NCI-H226 (cell line): ENCODE measurements at regions not wholly inside any gene's neighbourhood (a gene's known extent, or its start where the extent isn't known, plus 50 kb on each side); places are given as distances from the start of the nearest gene placed in this dataset.

Experiments used
- DNase-seq: peaks from one replicate; pipeline ENCODE4 v3.0.0-alpha.2; 2015

GRCh38 chr18:34075963-34076860 lies 148.5 kb downstream of the NOL4 start:
- no peak for DNase-seq

GRCh38 chr18:34061226-34061625 lies 163.5 kb downstream of the NOL4 start:
- no peak for DNase-seq

- no peak for DNase-seq
These were observed 169.5 kb downstream of the NOL4 start for GRCh38 chr18:34055227-34055626.

- DNase-seq: no peak
These were observed 174.1 kb downstream of the NOL4 start for GRCh38 chr18:34050661-34051060.

GRCh38 chr18:34049511-34049910 lies 175.2 kb downstream of the NOL4 start:
- DNase-seq: no peak

GRCh38 chr18:34048423-34048822 lies 176.3 kb downstream of the NOL4 start:
- no peak for DNase-seq

- no peak for DNase-seq
These were observed 182.1 kb downstream of the NOL4 start for GRCh38 chr18:34042423-34043146.

- no peak for DNase-seq
These were observed 185.1 kb downstream of the NOL4 start for GRCh38 chr18:34039611-34040010.

- DNase-seq: no peak
These were observed 185.5 kb downstream of the NOL4 start for GRCh38 chr18:34039201-34039600.

GRCh38 chr18:34038086-34038485 lies 186.6 kb downstream of the NOL4 start:
- DNase-seq: no peak

- no peak for DNase-seq
These were observed 190.7 kb downstream of the NOL4 start for GRCh38 chr18:34033968-34034367.

GRCh38 chr18:34031810-34032209 lies 192.9 kb downstream of the NOL4 start:
- no peak for DNase-seq

GRCh38 chr18:34028324-34028723 lies 196.4 kb downstream of the NOL4 start:
- DNase-seq: no peak

- DNase-seq: no peak
These were observed 199.4 kb downstream of the NOL4 start for GRCh38 chr18:34025191-34025801.

- no peak for DNase-seq
These were observed 201.2 kb downstream of the NOL4 start for GRCh38 chr18:34023471-34023870.

GRCh38 chr18:34018336-34018735 lies 206.4 kb downstream of the NOL4 start:
- no peak for DNase-seq

- no peak for DNase-seq
These were observed 221.0 kb downstream of the NOL4 start for GRCh38 chr18:34003687-34004086.

- no peak for DNase-seq
These were observed 222.6 kb downstream of the NOL4 start for GRCh38 chr18:34002130-34002529.

GRCh38 chr18:34001376-34001775 lies 223.3 kb downstream of the NOL4 start:
- DNase-seq: no peak

- no peak for DNase-seq
These were observed 237.5 kb downstream of the NOL4 start for GRCh38 chr18:33987206-33987605.

GRCh38 chr18:33983126-33983525 lies 241.6 kb downstream of the NOL4 start:
- no peak for DNase-seq

- no peak for DNase-seq
These were observed 264.3 kb downstream of the NOL4 start for GRCh38 chr18:33960417-33960816.

- DNase-seq: no peak
These were observed 265.1 kb downstream of the NOL4 start for GRCh38 chr18:33959609-33960008.

- no peak for DNase-seq
These were observed 267.0 kb downstream of the NOL4 start for GRCh38 chr18:33957707-33958106.
